ENCODE measurements at regions not wholly inside any gene's neighbourhood (a gene's known extent, or its start where the extent isn't known, plus 50 kb on each side); places are given as distances from the start of the nearest gene placed in this dataset.

- Histone ChIP-seq H3K4me1 (ENCODE audit: insufficient read depth, low read length) (no peaks in the 10 kb centered on the region), H2AFZ (ENCODE audit: low read length) (no peak overlapping the region), H3K27me3 (ENCODE audit: control insufficient read depth in 1 of 2, insufficient read depth in 2 of 2, low read length in 2 of 2) (peaks cover 0 to 7% of the 10 kb centered on the region in 2 experiments; a peak in 2 of 5 replicates), H3K4me2 (ENCODE audit: low read depth, low read length) (no peak overlapping the region), H3K9ac (ENCODE audit: insufficient read depth, low read depth, low read length) (no peak overlapping the region), H3K36me3 (replicated peaks in 1 of 2; ENCODE audit: control insufficient read depth in 1 of 2, insufficient read depth in 2 of 2, low read length in 2 of 2) (no peaks in the 10 kb centered on the region), H4K20me1 (ENCODE audit: insufficient read depth, low read length) (no peaks in the 10 kb centered on the region), H3K9me3 (ENCODE audit: low read length) (no peaks in the 10 kb centered on the region), H3K4me3 (replicated peaks in 1 of 3; ENCODE audit: insufficient read depth in 1 of 3, low read depth in 2 of 3, low read length in 3 of 3) (no peak overlapping the region), H3K79me2 (ENCODE audit: insufficient read depth, low read length) (no peaks in the 10 kb centered on the region), H3K27ac (ENCODE audit: extremely low read length, insufficient read depth, low read length) (no peak overlapping the region)
- WGBS (ENCODE audit: low lambda C conversion rate) = 0% methylated on average over 2 of the region's 7 CpGs
- in situ Hi-C loops (cut with HindIII; ENCODE audit: extremely low pct_ligation_motif_present, low pct_unique_long_range_greater_than_20kb) = no loop called here
- POLR2A ChIA-PET = no interaction called here
- no peak for FAIRE-seq
- no peak for DNase-seq (ENCODE audit: low spot score)
- CTCF ChIA-PET (ENCODE audit: low intra/inter-chr PET ratio, low total read pairs) = no interaction called here
- no peak for TF ChIP-seq ZUFSP (CRISPR knock-in tag; IDR thresholded peaks at IDR 0.05; ENCODE audit: borderline replicate concordance)
- TF ChIP-seq EP300 (IDR thresholded peaks at IDR 0.05; ENCODE audit: low read depth in 2 of 2, low read length in 2 of 2) = no peak
- TF ChIP-seq EP300 (CRISPR knock-in tag; IDR thresholded peaks at IDR 0.05; ENCODE audit: borderline replicate concordance) = no peak
- no peak for TF ChIP-seq TRAFD1 (CRISPR knock-in tag; IDR thresholded peaks at IDR 0.05; ENCODE audit: borderline replicate concordance)
- no peak for ATAC-seq
- intact Hi-C loops (cut with micrococcal nuclease; ENCODE audit: unreplicated experiment) = no loop called here
- BruUV-seq (replicated peaks) = no TSS peak
Observed at GRCh38 chr1:232897949-232898465, 52.4 kb upstream of the NTPCR start.

- TF ChIP-seq DDIT3 (CRISPR knock-in tag; IDR thresholded peaks at IDR 0.05) = no peak
- no peak for TF ChIP-seq ZNF251 (CRISPR knock-in tag; IDR thresholded peaks at IDR 0.05)
- no peak for TF ChIP-seq HINFP (CRISPR knock-in tag; IDR thresholded peaks at IDR 0.05; ENCODE audit: low read depth)
- TF ChIP-seq ZNF138 (CRISPR knock-in tag; IDR thresholded peaks at IDR 0.05; ENCODE audit: low read depth) = no peak
- 41% methylated on average over 5 of the region's 5 CpGs for WGBS (ENCODE audit: low lambda C conversion rate)
- in situ Hi-C loops (cut with HindIII; ENCODE audit: extremely low pct_ligation_motif_present, low pct_unique_long_range_greater_than_20kb) (no loop called here), intact Hi-C loops (cut with micrococcal nuclease; ENCODE audit: unreplicated experiment) (no loop called here)
- Histone ChIP-seq H3K9me3 (ENCODE audit: low read length) (no peaks in the 10 kb centered on the region), H3K9ac (ENCODE audit: insufficient read depth, low read depth, low read length) (no peak overlapping the region), H3K27ac (ENCODE audit: extremely low read length, insufficient read depth, low read length) (no peak overlapping the region), H2AFZ (ENCODE audit: low read length) (no peak overlapping the region), H4K20me1 (ENCODE audit: insufficient read depth, low read length) (no peaks in the 10 kb centered on the region), H3K36me3 (replicated peaks in 1 of 2; ENCODE audit: control insufficient read depth in 1 of 2, insufficient read depth in 2 of 2, low read length in 2 of 2) (no peaks in the 10 kb centered on the region), H3K4me3 (replicated peaks in 1 of 3; ENCODE audit: insufficient read depth in 1 of 3, low read depth in 2 of 3, low read length in 3 of 3) (no peak overlapping the region), H3K4me1 (ENCODE audit: insufficient read depth, low read length) (no peaks in the 10 kb centered on the region), H3K27me3 (ENCODE audit: control insufficient read depth in 1 of 2, insufficient read depth in 2 of 2, low read length in 2 of 2) (peaks cover 0 to 7% of the 10 kb centered on the region in 2 experiments; a peak in 2 of 5 replicates), H3K79me2 (ENCODE audit: insufficient read depth, low read length) (no peaks in the 10 kb centered on the region), H3K4me2 (ENCODE audit: low read depth, low read length) (no peak overlapping the region)
- ATAC-seq = no peak
- POLR2A ChIA-PET = no interaction called here
- DNase-seq (ENCODE audit: low spot score) = no peak
- BruUV-seq (replicated peaks) = no TSS peak
- FAIRE-seq = no peak
- CTCF ChIA-PET (ENCODE audit: low intra/inter-chr PET ratio, low total read pairs) = no interaction called here
Observed at GRCh38 chr1:232899268-232899667, 51.1 kb upstream of the NTPCR start.
